Epithelial cell of proximal tubule (primary cell): ENCODE measurements at regions not wholly inside any gene's neighbourhood (a gene's known extent, or its start where the extent isn't known, plus 50 kb on each side); places are given as distances from the start of the nearest gene placed in this dataset.

Experiments used
- DNase-seq: peaks from one replicate; pipeline ENCODE4 v3.0.0-alpha.2; 2011; ENCODE audit warnings: low read depth
- H3K4me3 ChIP-seq: 2 replicates; pipeline ENCODE4 v1.5.1; 2011; ENCODE audit warnings: low read depth, mild to moderate bottlenecking, low read length
- CTCF ChIP-seq: conservative IDR thresholded peaks from 2 replicates; pipeline ENCODE4 v1.5.1; 2012; ENCODE audit warnings: low read depth, mild to moderate bottlenecking, low read length

DNA sequence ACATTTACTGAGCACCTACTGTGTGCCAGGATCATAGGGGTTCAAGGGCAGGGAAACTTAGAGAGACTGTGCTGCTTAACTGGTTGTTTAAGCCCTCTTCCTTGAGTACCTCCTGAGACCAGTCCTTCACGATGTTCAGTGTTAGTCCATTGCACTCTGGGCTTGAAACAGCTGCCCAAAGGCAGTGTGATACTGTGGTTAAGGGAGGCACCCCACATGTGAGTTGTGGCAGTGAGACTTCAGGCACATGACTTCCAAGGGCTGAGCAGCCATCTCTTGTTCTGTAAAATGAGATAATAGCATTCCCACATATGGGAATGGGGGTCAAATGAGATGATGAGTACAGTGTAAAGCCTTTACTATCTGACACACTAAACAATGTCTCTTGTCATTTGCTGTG lies 75.1 kb downstream of the LINGO1 start:
- no peak overlapping the region for H3K4me3 ChIP-seq
- no peak for TF ChIP-seq CTCF
- no peak for DNase-seq

GRCh38 chr15:77557144-77557543 lies 75.6 kb downstream of the LINGO1 start:
- no peak for DNase-seq
- no peak overlapping the region for H3K4me3 ChIP-seq
- TF ChIP-seq CTCF: no peak

- TF ChIP-seq CTCF: no peak
- DNase-seq: no peak
- H3K4me3 ChIP-seq: no peak overlapping the region
These were observed 76.1 kb downstream of the LINGO1 start for GRCh38 chr15:77556622-77557021.

- no peak for DNase-seq
- no peak overlapping the region for H3K4me3 ChIP-seq
- no peak for TF ChIP-seq CTCF
These were observed 77.5 kb downstream of the LINGO1 start for GRCh38 chr15:77555232-77555631.

GRCh38 chr15:77554306-77555080 lies 78.2 kb downstream of the LINGO1 start:
- H3K4me3 ChIP-seq: no peak overlapping the region
- TF ChIP-seq CTCF: no peak
- no peak for DNase-seq

DNA sequence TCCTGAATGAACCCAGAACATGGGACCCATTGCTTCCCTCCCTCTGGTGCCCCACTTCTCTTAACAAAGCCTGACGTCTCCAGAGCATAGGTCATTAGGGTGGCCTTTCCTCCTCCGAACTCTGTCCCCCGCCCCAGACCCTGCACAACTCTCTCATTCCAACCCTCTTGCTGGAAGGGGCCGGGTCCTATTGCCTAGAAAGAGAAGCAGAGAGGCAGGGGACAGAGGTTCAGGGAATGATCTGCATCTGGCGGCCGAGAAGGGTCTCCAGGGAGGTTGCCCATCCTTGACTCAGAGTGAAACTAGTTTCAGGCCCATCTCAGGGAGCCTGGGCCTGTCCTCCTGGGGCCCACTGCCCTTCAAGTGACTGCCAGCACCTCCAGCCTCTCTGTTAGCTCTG lies 79.0 kb downstream of the LINGO1 start:
- DNase-seq: no peak
- H3K4me3 ChIP-seq: no peak overlapping the region
- TF ChIP-seq CTCF: no peak

DNA sequence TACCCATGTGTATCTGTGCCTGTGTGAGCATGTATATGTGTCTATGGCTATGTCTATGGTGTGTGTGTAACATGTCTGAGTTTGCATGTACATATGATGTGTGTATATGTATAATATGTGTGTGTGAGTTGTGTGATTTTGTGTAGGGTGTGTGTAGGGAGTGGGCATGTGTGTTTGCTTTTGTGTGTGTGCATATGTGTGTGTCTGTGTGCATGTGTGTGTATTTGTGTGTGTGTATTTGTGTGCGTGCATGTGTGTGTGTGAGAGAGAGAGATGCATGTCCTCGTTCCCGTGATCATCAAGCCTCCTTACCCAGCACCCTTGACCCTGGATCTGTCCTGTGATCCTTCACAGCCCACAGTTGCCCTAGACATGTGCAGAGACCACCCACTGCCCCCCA lies 79.5 kb downstream of the LINGO1 start:
- no peak for DNase-seq
- TF ChIP-seq CTCF: no peak
- no peak overlapping the region for H3K4me3 ChIP-seq
